Lower leg skin (tissue), 3 donors: ENCODE measurements at regions not wholly inside any gene's neighbourhood (a gene's known extent, or its start where the extent isn't known, plus 50 kb on each side); places are given as distances from the start of the nearest gene placed in this dataset.

Experiments used
- POLR2A ChIP-seq, 2 donors: fragments of 450-650 bp; IDR thresholded peaks; one replicate each; pipeline ENCODE4 v1.6.1; 2016 to 2017; ENCODE audit warnings: antibody characterized with exemption in 2 of 2, mild to moderate bottlenecking in 1 of 2, moderate library complexity in 1 of 2
- TF ChIP-seq, protein P1 (sequence below), 3 donors: fragments of 450-650 bp; IDR thresholded peaks; one replicate each; pipeline ENCODE4 v1.5.1; 2016; ENCODE audit warnings: antibody characterized with exemption in 3 of 3, mild to moderate bottlenecking in 3 of 3, moderate library complexity in 2 of 3

DNA sequence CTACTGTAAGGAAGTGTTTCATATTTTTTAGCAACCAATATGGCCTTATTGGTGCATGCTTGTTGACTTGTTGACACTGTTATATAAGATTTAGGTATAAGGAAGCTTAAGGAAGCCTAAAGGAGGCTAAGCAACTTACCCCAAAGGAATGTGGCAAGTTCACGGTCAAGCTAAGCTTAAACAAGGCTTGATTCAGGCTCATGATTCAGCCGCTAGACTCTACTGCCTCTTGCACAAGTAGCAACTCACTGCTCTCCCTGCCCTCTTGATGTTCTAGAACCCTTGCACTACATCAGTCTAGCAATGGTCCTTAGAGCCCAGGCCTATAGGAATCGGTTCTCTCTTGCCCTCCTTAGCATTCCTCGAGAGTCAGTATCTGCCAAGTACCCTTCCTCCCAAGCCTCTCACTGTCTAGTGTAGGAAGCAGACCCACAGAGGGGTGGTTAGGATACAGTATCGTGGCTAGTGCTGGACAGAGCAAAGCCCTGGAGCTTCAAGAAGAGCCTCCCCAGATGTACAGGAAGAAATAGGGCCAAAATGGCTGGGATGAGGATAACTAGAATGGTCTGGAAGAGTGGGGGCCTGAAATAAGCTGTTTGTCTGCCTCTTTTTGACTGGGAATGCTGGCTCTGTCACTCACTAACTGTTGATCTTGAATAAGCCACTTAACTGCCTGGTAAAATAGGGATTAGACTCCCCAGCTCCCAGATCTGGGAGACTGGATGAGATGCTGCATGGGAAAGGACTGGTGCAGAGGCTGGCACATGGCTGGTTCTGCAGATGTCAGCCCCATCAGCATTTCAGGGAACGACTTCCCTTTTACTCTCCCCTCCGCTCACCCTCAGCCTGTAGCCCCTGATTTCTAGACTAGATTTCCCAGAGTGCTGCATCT lies 122.2 kb downstream of the NAV1 start:
- TF ChIP-seq, protein P1, sequence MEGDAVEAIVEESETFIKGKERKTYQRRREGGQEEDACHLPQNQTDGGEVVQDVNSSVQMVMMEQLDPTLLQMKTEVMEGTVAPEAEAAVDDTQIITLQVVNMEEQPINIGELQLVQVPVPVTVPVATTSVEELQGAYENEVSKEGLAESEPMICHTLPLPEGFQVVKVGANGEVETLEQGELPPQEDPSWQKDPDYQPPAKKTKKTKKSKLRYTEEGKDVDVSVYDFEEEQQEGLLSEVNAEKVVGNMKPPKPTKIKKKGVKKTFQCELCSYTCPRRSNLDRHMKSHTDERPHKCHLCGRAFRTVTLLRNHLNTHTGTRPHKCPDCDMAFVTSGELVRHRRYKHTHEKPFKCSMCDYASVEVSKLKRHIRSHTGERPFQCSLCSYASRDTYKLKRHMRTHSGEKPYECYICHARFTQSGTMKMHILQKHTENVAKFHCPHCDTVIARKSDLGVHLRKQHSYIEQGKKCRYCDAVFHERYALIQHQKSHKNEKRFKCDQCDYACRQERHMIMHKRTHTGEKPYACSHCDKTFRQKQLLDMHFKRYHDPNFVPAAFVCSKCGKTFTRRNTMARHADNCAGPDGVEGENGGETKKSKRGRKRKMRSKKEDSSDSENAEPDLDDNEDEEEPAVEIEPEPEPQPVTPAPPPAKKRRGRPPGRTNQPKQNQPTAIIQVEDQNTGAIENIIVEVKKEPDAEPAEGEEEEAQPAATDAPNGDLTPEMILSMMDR (IDR thresholded peaks at IDR 0.05), result no peak
- no peak for TF ChIP-seq POLR2A (IDR thresholded peaks at IDR 0.05)
